Cardiac fibroblast (primary cell): ENCODE measurements at regions not wholly inside any gene's neighbourhood (a gene's known extent, or its start where the extent isn't known, plus 50 kb on each side); places are given as distances from the start of the nearest gene placed in this dataset.

Experiments
- DNase-seq, 2 donors: peaks; one replicate each; pipeline versions ENCODE4 v3.0.0 to v3.0.0-alpha.2; 2010; ENCODE audit warnings: low read depth in 2 of 2
- H3K4me3 ChIP-seq, 2 donors: replicated peaks in 1 of 2; 1 replicate in 1 of 2; 2 replicates in 1 of 2; pipeline ENCODE4 v1.5.1; 2011; ENCODE audit warnings: low read depth in 2 of 2, low read length in 2 of 2, mild to moderate bottlenecking in 2 of 2, moderate library complexity in 1 of 2
- CTCF ChIP-seq: IDR thresholded peaks from one replicate; pipeline ENCODE4 v1.5.1; 2011; ENCODE audit warnings: low read depth, mild to moderate bottlenecking, low read length, inconsistent platforms

- no peak overlapping the region for H3K4me3 ChIP-seq
- TF ChIP-seq CTCF, result no peak
- no peak for DNase-seq
These were observed 387.3 kb upstream of the EPHA7 start for GRCh38 chr6:93806409-93807270.

GRCh38 chr6:93801101-93801847 lies 381.9 kb upstream of the EPHA7 start:
- TF ChIP-seq CTCF, result no peak
- no peak for DNase-seq
- H3K4me3 ChIP-seq, result no peak overlapping the region

GRCh38 chr6:93799226-93799625 lies 379.9 kb upstream of the EPHA7 start:
- peak; percentile 36 to 55 for DNase-seq
- H3K4me3 ChIP-seq, result no peak overlapping the region
- no peak for TF ChIP-seq CTCF

- TF ChIP-seq CTCF, result no peak
- no peak overlapping the region for H3K4me3 ChIP-seq
These were observed 374.8 kb upstream of the EPHA7 start for GRCh38 chr6:93794166-93794565.

GRCh38 chr6:93792746-93793145 lies 373.4 kb upstream of the EPHA7 start:
- H3K4me3 ChIP-seq, result no peak overlapping the region
- TF ChIP-seq CTCF, result no peak
- DNase-seq, result peak; percentile 22 to 60

More at GRCh38 chr6:93794166-93794565, 374.8 kb upstream of the EPHA7 start:
- peak in 1 of 2 donors; percentile 45 for DNase-seq

GRCh38 chr6:93790981-93791380 lies 371.6 kb upstream of the EPHA7 start:
- H3K4me3 ChIP-seq, result no peak overlapping the region
- peak in 1 of 2 donors; percentile 57 for DNase-seq
- no peak for TF ChIP-seq CTCF
